ENCODE measurements at regions not wholly inside any gene's neighbourhood (a gene's known extent, or its start where the extent isn't known, plus 50 kb on each side); places are given as distances from the start of the nearest gene placed in this dataset.
A peak's percentile ranks its signal among the peaks of the same experiment; 100 is the strongest.

GRCh38 chr2:136210822-136211221, 92.9 kb upstream of the CXCR4 start:
- TF ChIP-seq, protein P1, sequence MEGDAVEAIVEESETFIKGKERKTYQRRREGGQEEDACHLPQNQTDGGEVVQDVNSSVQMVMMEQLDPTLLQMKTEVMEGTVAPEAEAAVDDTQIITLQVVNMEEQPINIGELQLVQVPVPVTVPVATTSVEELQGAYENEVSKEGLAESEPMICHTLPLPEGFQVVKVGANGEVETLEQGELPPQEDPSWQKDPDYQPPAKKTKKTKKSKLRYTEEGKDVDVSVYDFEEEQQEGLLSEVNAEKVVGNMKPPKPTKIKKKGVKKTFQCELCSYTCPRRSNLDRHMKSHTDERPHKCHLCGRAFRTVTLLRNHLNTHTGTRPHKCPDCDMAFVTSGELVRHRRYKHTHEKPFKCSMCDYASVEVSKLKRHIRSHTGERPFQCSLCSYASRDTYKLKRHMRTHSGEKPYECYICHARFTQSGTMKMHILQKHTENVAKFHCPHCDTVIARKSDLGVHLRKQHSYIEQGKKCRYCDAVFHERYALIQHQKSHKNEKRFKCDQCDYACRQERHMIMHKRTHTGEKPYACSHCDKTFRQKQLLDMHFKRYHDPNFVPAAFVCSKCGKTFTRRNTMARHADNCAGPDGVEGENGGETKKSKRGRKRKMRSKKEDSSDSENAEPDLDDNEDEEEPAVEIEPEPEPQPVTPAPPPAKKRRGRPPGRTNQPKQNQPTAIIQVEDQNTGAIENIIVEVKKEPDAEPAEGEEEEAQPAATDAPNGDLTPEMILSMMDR (IDR thresholded peaks at IDR 0.05): no peak
- intact Hi-C loops (cut with DNase I): no loop called here
- DNase-seq: no peak
- H3K9me3 ChIP-seq: no peaks in the 10 kb centered on the region
- H3K4me1 ChIP-seq: peaks cover 22% of the 10 kb centered on the region
- no peak overlapping the region for H3K4me3 ChIP-seq
- no peaks in the 10 kb centered on the region for H3K36me3 ChIP-seq
- no peak for ATAC-seq
- H3K27me3 ChIP-seq: peaks cover 5% of the 10 kb centered on the region
- no peak overlapping the region for H3K27ac ChIP-seq

DNA sequence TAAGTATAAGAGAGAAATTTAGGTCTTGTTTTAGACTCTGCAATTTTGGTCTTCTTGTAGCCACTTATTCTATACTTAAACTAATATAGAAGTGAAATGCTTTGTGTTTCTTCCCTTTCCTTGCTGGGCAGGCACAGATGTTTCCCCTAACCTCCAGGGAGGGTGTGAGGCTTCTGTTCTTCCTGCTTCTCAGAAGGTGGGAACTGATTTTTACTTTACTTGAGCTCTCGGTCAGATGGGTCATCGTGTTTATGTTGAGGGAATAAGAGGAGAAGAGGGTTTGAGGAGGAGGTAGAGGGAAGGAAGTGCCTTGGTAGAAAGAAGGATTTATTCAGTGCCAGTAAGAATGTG, 92.5 kb upstream of the CXCR4 start:
- H3K36me3 ChIP-seq: no peaks in the 10 kb centered on the region
- no peak for ATAC-seq
- H3K9me3 ChIP-seq: no peaks in the 10 kb centered on the region
- H3K27me3 ChIP-seq: peaks cover 5% of the 10 kb centered on the region
- TF ChIP-seq, protein P1 (IDR thresholded peaks at IDR 0.05): no peak
- DNase-seq: no peak
- H3K27ac ChIP-seq: no peak overlapping the region
- H3K4me3 ChIP-seq: no peak overlapping the region
- peaks cover 18% of the 10 kb centered on the region for H3K4me1 ChIP-seq
- intact Hi-C loops (cut with DNase I): no loop called here

DNA sequence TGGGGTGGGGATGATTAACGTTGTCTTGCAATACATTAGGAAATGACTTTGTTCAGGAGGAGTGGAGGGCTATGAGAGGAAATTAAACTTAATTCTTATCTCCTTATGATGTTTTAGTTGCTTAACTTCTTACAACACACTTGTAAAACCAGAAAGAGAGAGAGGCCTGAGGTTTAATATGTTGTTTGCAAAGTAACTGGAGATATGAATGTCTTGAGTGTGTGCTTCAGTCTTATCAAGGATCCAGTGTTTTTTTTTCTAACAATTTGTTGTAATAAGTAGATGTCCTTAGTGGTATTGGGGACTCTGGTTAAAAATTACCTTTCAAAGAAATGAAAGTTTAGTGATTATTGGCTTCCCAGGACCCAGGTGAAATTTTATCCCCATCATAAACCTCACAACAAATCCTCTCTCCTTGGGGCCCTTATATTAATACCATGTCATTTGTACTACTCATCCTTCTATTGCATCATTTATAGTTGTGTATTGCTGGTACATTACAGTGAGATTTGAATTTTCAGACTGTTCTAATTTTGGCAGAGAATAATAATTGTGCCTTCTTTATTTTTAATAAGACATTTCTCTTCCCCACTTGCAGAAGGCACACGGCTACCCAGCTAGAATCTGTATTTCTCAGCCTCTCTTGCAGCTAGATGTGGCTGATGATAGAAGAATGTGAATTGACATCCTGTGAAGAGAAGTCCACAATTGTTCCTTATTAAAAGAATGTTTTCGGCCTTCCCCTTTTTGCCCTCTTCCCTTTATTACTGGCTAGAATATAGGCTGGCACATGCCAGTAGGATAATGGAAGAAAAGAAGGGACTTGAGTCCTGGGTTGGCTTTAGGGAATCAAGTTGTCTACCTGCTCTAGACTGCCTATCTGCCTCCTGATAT, 91.9 kb upstream of the CXCR4 start:
- no peaks in the 10 kb centered on the region for H3K9me3 ChIP-seq
- intact Hi-C loops (cut with DNase I): no loop called here
- H3K27me3 ChIP-seq: peaks cover 5% of the 10 kb centered on the region
- H3K27ac ChIP-seq: no peak overlapping the region
- no peak overlapping the region for H3K4me3 ChIP-seq
- peaks cover 16% of the 10 kb centered on the region for H3K4me1 ChIP-seq
- peak; percentile 38 for ATAC-seq
- TF ChIP-seq, protein P1 (IDR thresholded peaks at IDR 0.05): no peak
- no peak for DNase-seq
- H3K36me3 ChIP-seq: no peaks in the 10 kb centered on the region

- H3K4me1 ChIP-seq: peaks cover 7% of the 10 kb centered on the region
- DNase-seq (no peak), ATAC-seq (no peak)
- TF ChIP-seq, protein P1 (IDR thresholded peaks at IDR 0.05): no peak
- no peak overlapping the region for H3K4me3 ChIP-seq
- intact Hi-C loops (cut with DNase I): no loop called here
- peaks cover 5% of the 10 kb centered on the region for H3K27me3 ChIP-seq
- no peaks in the 10 kb centered on the region for H3K36me3 ChIP-seq
- no peaks in the 10 kb centered on the region for H3K9me3 ChIP-seq
- H3K27ac ChIP-seq: no peak overlapping the region
These were observed 90.9 kb upstream of the CXCR4 start for GRCh38 chr2:136208682-136209420.

DNA sequence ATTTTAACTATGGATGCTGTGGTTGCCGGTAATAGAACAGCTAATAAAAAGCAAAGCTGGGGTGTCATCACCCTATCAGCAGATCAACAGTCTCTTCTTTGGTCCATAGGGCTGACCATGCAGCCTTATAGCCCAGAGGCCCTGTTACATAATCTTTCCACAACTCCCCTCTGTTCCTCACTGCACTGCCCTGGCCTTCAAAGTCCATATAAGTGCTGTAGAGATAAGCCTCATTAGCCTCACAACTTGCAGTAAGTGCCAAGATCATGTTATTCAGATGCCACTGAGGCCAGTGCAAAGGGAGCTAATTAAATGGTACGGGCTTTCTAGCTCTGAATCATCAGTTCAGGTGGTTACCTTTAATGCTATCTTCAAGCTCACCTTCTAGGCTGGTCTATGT, 89.7 kb upstream of the CXCR4 start:
- peaks cover 5% of the 10 kb centered on the region for H3K27me3 ChIP-seq
- intact Hi-C loops (cut with DNase I): no loop called here
- no peak overlapping the region for H3K4me3 ChIP-seq
- TF ChIP-seq, protein P1 (IDR thresholded peaks at IDR 0.05): no peak
- H3K36me3 ChIP-seq: no peaks in the 10 kb centered on the region
- H3K4me1 ChIP-seq: peaks cover 3% of the 10 kb centered on the region
- no peaks in the 10 kb centered on the region for H3K9me3 ChIP-seq
- ATAC-seq (peak; percentile 16), DNase-seq (no peak)
- H3K27ac ChIP-seq: no peak overlapping the region
